BLaER1 treated with 17β-estradiol and CSF1 and Interleukin-3, amounts not matched to agents 10 nM and 100 nM (cell line): ENCODE measurements at regions not wholly inside any gene's neighbourhood (a gene's known extent, or its start where the extent isn't known, plus 50 kb on each side); places are given as distances from the start of the nearest gene placed in this dataset.

Experiments
- H3K27ac ChIP-seq, 11 experiments: shearing (Covaris generic); formaldehyde crosslinking; 2 replicates each; pipeline ENCODE4 v1.8.1; 2022
- H3K27me3 ChIP-seq, 11 experiments: shearing (Covaris generic); formaldehyde crosslinking; 2 replicates each; pipeline ENCODE4 v1.8.1; 2022
- H3K36me3 ChIP-seq, 11 experiments: shearing (Covaris generic); formaldehyde crosslinking; 2 replicates each; pipeline ENCODE4 v1.8.1; 2022
- H3K4me1 ChIP-seq, 10 experiments: shearing (Covaris generic); formaldehyde crosslinking; 2 replicates each; pipeline ENCODE4 v1.8.1; 2022
- H3K4me2 ChIP-seq, 11 experiments: shearing (Covaris generic); formaldehyde crosslinking; 2 replicates each; pipeline ENCODE4 v1.8.1; 2022
- H3K4me3 ChIP-seq, 10 experiments: shearing (Covaris generic); formaldehyde crosslinking; 2 replicates each; pipeline ENCODE4 v1.8.1; 2022
- H3K9ac ChIP-seq, 11 experiments: shearing (Covaris generic); formaldehyde crosslinking; 2 replicates each; pipeline ENCODE4 v1.8.1; 2022
- H3K9me3 ChIP-seq, 11 experiments: shearing (Covaris generic); formaldehyde crosslinking; replicated peaks in 1 of 11; 2 replicates each; pipeline ENCODE4 v1.8.1; 2022
- H4K20me1 ChIP-seq, 11 experiments: shearing (Covaris generic); formaldehyde crosslinking; 2 replicates each; pipeline ENCODE4 v1.8.1; 2022
- Cebpa-rat ChIP-seq, 11 experiments: shearing (Covaris generic); IDR thresholded peaks; 2 replicates each; pipeline ENCODE4 v1.8.1; 2022

DNA sequence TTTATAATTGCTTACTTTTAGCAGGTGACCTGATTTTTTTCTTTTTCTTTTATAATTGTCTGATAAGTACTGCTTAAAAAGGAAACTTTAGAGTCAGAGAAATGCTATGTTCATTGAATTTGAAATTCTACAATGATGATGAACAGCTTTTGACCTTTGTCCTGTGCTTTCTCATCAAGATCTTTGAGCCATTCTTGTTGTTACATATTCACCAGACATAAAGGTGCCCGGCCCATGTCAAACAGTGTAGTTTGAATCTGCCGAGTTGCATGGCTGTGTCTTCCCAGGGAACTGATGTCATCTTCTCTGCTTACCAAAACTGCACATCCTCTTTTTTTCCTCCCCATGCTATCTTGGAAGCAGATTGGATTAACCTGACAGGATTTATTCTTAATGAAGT is 163.6 kb downstream of the LRRC70 start:
- no peak overlapping the region for H3K4me2 ChIP-seq
- no peaks in the 10 kb centered on the region for H3K9me3 ChIP-seq
- no peak overlapping the region for H3K4me3 ChIP-seq
- H3K27me3 ChIP-seq: no peaks in the 10 kb centered on the region
- no peak for TF ChIP-seq Cebpa-rat (IDR thresholded peaks at IDR 0.05)
- H3K4me1 ChIP-seq: no peaks in the 10 kb centered on the region
- no peaks in the 10 kb centered on the region for H4K20me1 ChIP-seq
- no peak overlapping the region for H3K27ac ChIP-seq
- no peaks in the 10 kb centered on the region for H3K36me3 ChIP-seq
- no peak overlapping the region for H3K9ac ChIP-seq

DNA sequence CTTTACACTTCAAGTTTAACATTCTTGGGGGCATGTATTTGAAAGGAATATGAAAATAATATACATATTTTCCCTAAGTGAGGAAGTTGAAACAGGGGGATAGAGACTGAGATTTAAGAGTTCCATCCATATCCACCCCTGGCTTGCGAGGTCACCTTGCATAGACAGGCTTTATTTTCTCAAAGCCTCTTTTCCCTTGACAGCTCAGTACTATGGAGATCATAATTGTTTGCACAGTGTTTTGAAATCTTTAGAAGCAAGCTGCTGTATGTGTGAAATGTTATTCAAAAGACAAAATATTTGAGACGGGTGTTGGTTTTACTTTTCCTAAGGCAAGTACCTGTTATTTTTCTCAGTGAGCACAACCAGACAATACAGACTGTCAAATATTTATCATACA is 163.1 kb downstream of the LRRC70 start:
- no peak for TF ChIP-seq Cebpa-rat (IDR thresholded peaks at IDR 0.05)
- Histone ChIP-seq H4K20me1 (no peaks in the 10 kb centered on the region), H3K27ac (no peak overlapping the region), H3K4me2 (no peak overlapping the region), H3K9ac (no peak overlapping the region), H3K27me3 (no peaks in the 10 kb centered on the region), H3K9me3 (no peaks in the 10 kb centered on the region), H3K4me1 (no peaks in the 10 kb centered on the region), H3K4me3 (no peak overlapping the region), H3K36me3 (no peaks in the 10 kb centered on the region)

DNA sequence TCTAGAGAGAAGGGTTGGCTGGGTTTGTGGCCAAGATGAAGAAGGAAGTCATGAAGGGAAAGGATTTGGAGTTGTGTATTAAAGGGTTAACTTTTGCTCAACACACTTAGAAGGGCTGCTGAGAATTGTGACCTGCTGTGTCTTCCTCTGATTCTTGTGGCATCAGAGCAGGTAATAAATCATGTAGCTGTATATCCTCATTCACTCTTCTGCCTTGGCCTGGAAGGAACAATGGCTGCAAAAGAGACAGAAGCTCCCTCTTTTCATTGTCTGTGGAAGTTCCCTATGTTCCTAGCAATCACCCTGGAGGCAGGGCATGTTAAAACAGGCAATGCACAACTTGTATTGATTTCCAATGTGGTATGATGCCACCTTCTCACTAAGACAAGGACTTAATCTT is 159.1 kb downstream of the LRRC70 start:
- peaks cover 0 to 8% (median 0%) of the 10 kb centered on the region in 11 experiments; a peak in 5 of 22 replicates for H3K9me3 ChIP-seq
- no peak overlapping the region for H3K9ac ChIP-seq
- H3K4me1 ChIP-seq: peaks cover 0 to 10% (median 0%) of the 10 kb centered on the region in 10 experiments; a peak in 7 of 20 replicates
- H3K4me3 ChIP-seq: no peak overlapping the region
- no peak overlapping the region for H3K27ac ChIP-seq
- no peaks in the 10 kb centered on the region for H3K36me3 ChIP-seq
- no peaks in the 10 kb centered on the region for H3K27me3 ChIP-seq
- TF ChIP-seq Cebpa-rat (IDR thresholded peaks at IDR 0.05): no peak
- H3K4me2 ChIP-seq: no peak overlapping the region
- H4K20me1 ChIP-seq: no peaks in the 10 kb centered on the region

DNA sequence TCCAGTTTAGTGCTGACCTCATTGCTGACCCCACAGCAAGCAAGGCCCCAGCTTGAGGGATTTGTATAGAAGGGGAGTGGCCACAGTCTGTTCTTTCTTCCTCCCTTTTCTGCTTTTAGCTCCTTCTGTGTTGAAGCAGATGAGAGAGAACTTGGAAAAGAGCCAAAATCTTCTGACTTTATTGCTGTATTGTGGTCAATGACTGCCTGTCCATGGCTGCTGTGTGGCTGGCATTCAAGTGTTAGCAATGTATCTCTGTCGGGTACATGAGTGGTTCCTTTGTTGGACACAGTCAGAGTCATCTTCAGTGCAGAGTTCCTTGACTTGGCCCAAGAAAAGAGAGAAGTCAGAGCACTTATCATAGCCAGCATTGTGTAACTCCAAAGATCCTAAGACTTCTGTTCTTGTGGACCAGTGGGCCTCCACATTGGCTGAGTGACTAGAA is 154.1 kb downstream of the LRRC70 start:
- no peak for TF ChIP-seq Cebpa-rat (IDR thresholded peaks at IDR 0.05)
- Histone ChIP-seq H3K9me3 (peaks cover 0 to 13% (median 6%) of the 10 kb centered on the region in 11 experiments; a peak in 9 of 22 replicates), H3K4me1 (peaks cover 0 to 34% (median 4%) of the 10 kb centered on the region in 10 experiments; a peak in 9 of 20 replicates), H3K9ac (no peak overlapping the region), H3K27me3 (no peaks in the 10 kb centered on the region), H3K27ac (peak overlapping the region in 4 of 11 experiments; percentile 35 to 57 (median 41); a peak in 7 of 22 replicates), H3K4me2 (peak overlapping the region in 4 of 11 experiments; percentile 17 to 69 (median 55); a peak in 7 of 22 replicates), H3K4me3 (no peak overlapping the region), H4K20me1 (no peaks in the 10 kb centered on the region), H3K36me3 (no peaks in the 10 kb centered on the region)

DNA sequence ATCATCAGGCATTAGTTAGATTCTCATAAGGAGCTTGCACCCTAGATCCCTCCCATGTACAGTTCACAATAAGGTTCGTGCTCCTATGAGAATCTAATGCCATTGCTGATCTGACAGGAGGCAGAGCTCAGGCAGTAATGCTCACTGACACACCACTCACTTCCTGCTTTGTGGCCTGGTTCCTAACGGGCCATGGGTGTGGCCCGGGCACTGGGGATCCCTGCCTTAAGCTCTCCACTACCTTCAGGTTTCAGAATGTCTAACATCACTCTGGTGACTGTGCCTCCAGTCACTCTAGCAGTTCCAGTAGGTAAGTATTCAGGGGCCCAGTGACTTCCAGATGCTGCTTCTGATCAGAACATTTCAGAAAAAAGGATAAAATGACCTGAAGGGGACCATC is 152.4 kb downstream of the LRRC70 start:
- no peak for TF ChIP-seq Cebpa-rat (IDR thresholded peaks at IDR 0.05)
- H3K4me2 ChIP-seq: peak overlapping the region in 5 of 11 experiments; percentile 6 to 49 (median 36); a peak in 8 of 22 replicates
- H3K27ac ChIP-seq: peak overlapping the region in 2 of 11 experiments; percentile 13 to 38; a peak in 3 of 22 replicates
- no peak overlapping the region for H3K9ac ChIP-seq
- H3K4me1 ChIP-seq: peaks cover 0 to 34% (median 4%) of the 10 kb centered on the region in 10 experiments; a peak in 9 of 20 replicates
- no peaks in the 10 kb centered on the region for H4K20me1 ChIP-seq
- no peak overlapping the region for H3K4me3 ChIP-seq
- H3K36me3 ChIP-seq: no peaks in the 10 kb centered on the region
- peaks cover 0 to 13% (median 8%) of the 10 kb centered on the region in 11 experiments; a peak in 10 of 22 replicates for H3K9me3 ChIP-seq
- no peaks in the 10 kb centered on the region for H3K27me3 ChIP-seq

DNA sequence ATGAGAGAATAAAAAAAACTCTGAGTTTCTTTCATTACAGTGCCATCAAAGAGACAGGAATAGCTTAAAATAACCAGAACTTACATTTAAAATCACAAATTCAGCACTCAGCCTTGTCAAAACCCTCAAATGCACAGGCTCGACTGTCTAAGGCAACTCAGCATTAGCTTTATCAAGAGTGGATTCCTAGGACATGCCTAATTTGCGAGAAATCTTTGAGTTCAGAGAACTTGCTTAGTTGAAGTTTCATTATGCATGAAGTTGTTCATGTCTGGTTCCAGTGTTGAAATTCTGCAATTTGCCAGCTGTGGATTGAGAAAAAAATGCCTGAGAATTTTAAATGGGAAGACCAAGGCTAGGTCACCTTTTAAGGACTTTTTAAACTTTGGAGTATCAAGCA is 151.1 kb downstream of the LRRC70 start:
- TF ChIP-seq Cebpa-rat (IDR thresholded peaks at IDR 0.05): no peak
- H3K9ac ChIP-seq: no peak overlapping the region
- peaks cover 0 to 13% (median 8%) of the 10 kb centered on the region in 11 experiments; a peak in 10 of 22 replicates for H3K9me3 ChIP-seq
- H3K4me2 ChIP-seq: no peak overlapping the region
- H4K20me1 ChIP-seq: no peaks in the 10 kb centered on the region
- H3K36me3 ChIP-seq: no peaks in the 10 kb centered on the region
- no peak overlapping the region for H3K4me3 ChIP-seq
- H3K27me3 ChIP-seq: no peaks in the 10 kb centered on the region
- peaks cover 0 to 34% (median 4%) of the 10 kb centered on the region in 10 experiments; a peak in 9 of 20 replicates for H3K4me1 ChIP-seq
- no peak overlapping the region for H3K27ac ChIP-seq

DNA sequence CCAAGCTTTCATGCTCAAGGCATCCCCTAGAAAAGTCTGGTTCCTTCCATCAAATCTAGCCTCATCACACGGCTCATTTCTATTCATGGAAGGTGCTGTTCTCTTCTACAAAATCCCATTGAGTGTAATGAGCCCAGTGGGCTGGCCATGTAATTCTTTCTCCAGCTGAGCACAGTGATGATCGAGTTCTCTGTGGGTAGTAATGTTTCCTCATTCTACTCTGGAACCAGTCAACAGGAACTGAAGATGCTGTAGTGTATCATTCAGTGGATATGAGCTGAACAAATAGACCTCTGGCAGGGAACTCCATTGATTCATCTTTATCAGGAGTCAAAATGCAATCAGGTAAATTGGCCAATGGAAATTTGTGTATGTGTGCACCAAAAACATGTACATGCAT is 149.2 kb downstream of the LRRC70 start:
- peaks cover 0 to 13% (median 4%) of the 10 kb centered on the region in 11 experiments; a peak in 6 of 22 replicates for H3K9me3 ChIP-seq
- peaks cover 0 to 25% (median 4%) of the 10 kb centered on the region in 10 experiments; a peak in 9 of 20 replicates for H3K4me1 ChIP-seq
- no peak overlapping the region for H3K9ac ChIP-seq

DNA sequence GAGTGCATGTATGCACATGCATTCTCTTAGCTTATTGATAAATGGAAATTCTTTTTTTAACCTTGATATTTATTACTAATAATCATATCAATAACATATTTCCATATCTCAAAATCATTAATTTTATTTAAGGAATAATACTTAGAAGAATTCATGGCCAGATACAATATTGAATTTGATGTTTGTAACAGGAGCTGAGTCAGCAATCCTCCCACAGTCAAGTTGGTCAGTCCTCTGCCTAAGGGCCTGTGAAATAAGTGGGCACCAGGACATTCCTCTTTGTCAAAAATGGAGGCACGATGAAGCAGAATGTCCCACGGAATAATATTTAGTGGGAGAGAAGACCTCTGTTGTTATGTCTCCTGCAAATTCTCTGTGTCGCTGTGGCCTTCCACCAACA is 148.6 kb downstream of the LRRC70 start:
- Histone ChIP-seq H3K4me3 (no peak overlapping the region), H3K27ac (no peak overlapping the region), H3K4me2 (no peak overlapping the region), H3K4me1 (peaks cover 0 to 18% (median 4%) of the 10 kb centered on the region in 10 experiments; a peak in 9 of 20 replicates), H3K27me3 (no peaks in the 10 kb centered on the region), H4K20me1 (no peaks in the 10 kb centered on the region), H3K9me3 (peaks cover 0 to 13% (median 4%) of the 10 kb centered on the region in 11 experiments; a peak in 6 of 22 replicates), H3K9ac (no peak overlapping the region), H3K36me3 (no peaks in the 10 kb centered on the region)
- TF ChIP-seq Cebpa-rat (IDR thresholded peaks at IDR 0.05): no peak

More for the DNA sequence above, 149.2 kb downstream of the LRRC70 start:
- Histone ChIP-seq H3K27me3 (no peaks in the 10 kb centered on the region), H3K36me3 (no peaks in the 10 kb centered on the region), H4K20me1 (no peaks in the 10 kb centered on the region), H3K4me2 (no peak overlapping the region; a peak in 1 of 22 replicates), H3K27ac (no peak overlapping the region), H3K4me3 (no peak overlapping the region)
- TF ChIP-seq Cebpa-rat (IDR thresholded peaks at IDR 0.05): no peak

DNA sequence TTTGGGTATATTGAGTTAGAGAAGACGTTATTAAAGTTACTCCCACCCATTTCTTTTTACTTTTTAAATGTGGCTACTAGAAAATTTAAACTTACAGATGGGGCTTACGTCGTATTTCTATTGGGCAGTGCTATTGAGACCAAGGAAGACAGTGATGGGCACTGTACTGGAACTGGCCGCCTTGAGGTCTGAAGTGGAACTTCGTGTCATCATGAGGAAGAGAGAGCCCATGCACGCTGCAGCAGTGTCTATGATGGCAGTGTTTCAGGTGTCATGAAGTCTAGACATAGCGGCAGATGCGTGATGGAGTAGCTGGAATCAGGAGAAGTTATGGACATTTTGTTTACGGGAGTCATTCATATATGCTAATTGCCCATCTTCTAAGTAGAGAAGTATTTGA is 143.7 kb downstream of the LRRC70 start:
- no peak overlapping the region for H3K27ac ChIP-seq
- H3K9ac ChIP-seq: no peak overlapping the region
- no peaks in the 10 kb centered on the region for H4K20me1 ChIP-seq
- H3K36me3 ChIP-seq: no peaks in the 10 kb centered on the region
- peaks cover 0 to 39% (median 27%) of the 10 kb centered on the region in 10 experiments; a peak in 14 of 20 replicates for H3K4me1 ChIP-seq
- peaks cover 0 to 1% (median 0%) of the 10 kb centered on the region in 11 experiments; a peak in 1 of 22 replicates for H3K9me3 ChIP-seq
- H3K4me2 ChIP-seq: no peak overlapping the region
- no peak overlapping the region for H3K4me3 ChIP-seq
- H3K27me3 ChIP-seq: no peaks in the 10 kb centered on the region
- no peak for TF ChIP-seq Cebpa-rat (IDR thresholded peaks at IDR 0.05)

DNA sequence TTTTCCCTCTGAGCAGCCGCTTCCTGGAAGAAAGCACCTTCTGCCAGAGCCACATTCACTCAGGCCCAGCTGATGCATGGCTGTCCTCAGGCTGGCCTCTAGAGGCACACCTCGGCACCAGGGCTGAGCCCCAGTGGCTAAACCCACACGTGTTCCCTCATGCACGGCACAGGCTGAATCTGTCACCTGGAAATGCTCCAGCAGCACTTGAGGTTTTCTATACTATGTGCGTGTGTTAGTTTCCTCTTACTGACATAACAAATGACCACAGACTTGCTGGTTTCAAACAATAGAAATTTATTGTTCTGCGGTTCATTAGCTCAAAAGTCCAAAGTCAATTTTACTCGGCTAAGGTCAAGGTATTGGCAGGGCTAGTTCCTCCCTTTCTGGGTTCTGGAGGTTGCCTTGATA is 141.4 kb downstream of the LRRC70 start:
- Histone ChIP-seq H3K4me3 (no peak overlapping the region), H3K27ac (no peak overlapping the region), H3K4me1 (peaks cover 0 to 40% (median 30%) of the 10 kb centered on the region in 10 experiments; a peak in 14 of 20 replicates), H3K36me3 (no peaks in the 10 kb centered on the region), H3K9ac (no peak overlapping the region), H3K27me3 (no peaks in the 10 kb centered on the region), H4K20me1 (no peaks in the 10 kb centered on the region), H3K9me3 (no peaks in the 10 kb centered on the region), H3K4me2 (peak overlapping the region in 10 of 11 experiments; percentile 7 to 52 (median 48); a peak in 16 of 22 replicates)
- TF ChIP-seq Cebpa-rat (IDR thresholded peaks at IDR 0.05): no peak
